GM18511 (cell line): ENCODE measurements at regions not wholly inside any gene's neighbourhood (a gene's known extent, or its start where the extent isn't known, plus 50 kb on each side); places are given as distances from the start of the nearest gene placed in this dataset.

Experiments
- ATAC-seq: cut with Tn5 transposase; IDR thresholded peaks from one replicate; pipeline ENCODE4 v1.9.1; 2021; ENCODE audit warnings: mild to moderate bottlenecking, moderate library complexity; ENCODE audit not compliant: unreplicated experiment

- no peak for ATAC-seq
Measured at GRCh38 chr2:157178874-157179273, 78.6 kb upstream of the GALNT5 start.

GRCh38 chr2:157179324-157180105 is 78.0 kb upstream of the GALNT5 start:
- no peak for ATAC-seq

GRCh38 chr2:157180359-157180758 is 77.1 kb upstream of the GALNT5 start:
- ATAC-seq, result no peak

DNA sequence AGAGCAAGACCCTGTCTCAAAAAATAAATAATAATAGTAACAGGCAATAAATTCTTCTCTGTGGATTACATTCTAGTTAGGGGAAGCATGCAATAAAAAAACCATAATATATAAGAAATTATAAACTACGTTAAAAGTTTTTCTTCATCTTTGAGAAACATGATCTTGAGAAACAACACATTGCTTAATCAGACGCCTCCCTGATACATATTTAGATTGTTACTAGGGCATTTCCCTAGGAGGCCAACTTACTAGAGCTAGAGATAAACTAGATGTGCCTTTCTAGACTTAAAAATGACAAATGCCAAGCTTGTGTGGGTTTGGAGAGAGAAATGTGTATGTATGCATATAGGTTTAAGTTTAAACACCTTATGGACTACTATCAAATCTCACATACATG is 76.3 kb upstream of the GALNT5 start:
- ATAC-seq, result no peak

GRCh38 chr2:157182204-157182709 is 75.2 kb upstream of the GALNT5 start:
- ATAC-seq, result no peak

- ATAC-seq, result no peak
Measured at GRCh38 chr2:157182834-157183396, 74.6 kb upstream of the GALNT5 start.

DNA sequence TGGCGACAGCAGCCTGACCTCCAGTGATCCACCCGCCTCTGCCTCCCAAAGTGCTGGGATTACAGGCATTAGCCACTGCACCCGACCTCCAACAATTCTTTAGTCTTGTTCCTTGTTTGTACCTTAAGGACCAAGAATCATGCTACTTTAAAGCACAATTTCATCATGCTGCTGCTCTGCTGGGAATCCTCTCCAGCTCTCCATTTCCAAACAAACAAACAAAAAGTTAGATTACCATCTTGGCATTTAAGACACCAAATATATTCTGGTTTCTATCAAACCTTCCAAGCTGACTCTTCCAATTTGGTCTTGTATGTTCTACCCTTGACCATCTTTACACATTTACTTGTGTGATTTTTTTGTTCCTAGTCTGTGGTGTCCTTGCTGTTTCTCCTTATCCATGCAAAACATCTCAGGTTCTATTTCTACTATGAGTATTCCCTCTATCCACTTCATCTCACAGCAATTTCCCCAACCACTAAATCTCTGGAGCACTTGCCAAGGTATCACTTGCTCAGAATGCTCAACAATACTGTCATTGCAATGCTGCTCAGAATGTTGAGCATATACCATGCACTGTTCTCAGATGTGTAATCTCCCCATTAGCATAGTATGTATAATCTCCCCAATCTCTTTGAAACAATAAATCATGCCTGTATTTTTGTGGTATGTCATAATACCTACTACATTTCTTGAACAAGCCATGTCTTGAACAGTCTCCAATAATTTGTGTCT is 73.2 kb upstream of the GALNT5 start:
- no peak for ATAC-seq

DNA sequence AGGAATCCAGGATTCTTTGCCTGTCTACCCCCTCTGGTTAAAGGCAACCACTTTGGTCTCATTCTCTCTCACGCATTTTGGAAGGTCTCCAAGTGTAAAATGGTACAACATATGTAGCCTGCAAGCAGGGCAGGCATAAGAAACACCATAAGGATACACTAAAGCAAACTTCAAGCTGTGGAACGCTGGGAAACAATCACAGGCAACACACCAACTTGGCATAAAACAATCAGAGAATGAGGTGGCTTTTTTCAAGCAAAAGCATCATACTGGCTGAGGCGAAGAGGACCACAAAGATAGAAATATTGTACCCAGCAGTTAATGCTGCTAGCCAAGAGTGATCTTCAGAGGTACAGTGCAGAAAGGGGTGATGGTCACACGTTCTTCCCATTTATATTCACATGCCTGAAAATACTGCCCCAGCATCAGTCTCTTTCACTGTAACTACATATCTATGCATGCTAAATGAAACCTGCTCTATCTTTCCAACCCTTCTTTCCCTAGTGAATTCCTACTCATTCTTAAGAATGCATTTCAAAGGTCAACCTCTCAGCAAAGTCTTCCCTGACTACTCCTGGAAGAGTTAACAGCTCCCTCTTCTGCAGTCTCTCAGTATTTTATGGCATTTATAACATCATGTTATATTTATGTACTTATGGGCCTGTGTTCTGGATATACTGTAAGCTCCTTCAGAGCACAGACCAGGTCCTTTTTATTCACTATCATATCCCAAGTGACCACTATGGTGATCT is 71.9 kb upstream of the GALNT5 start:
- no peak for ATAC-seq

GRCh38 chr2:157190151-157190550 is 67.4 kb upstream of the GALNT5 start:
- ATAC-seq, result no peak

DNA sequence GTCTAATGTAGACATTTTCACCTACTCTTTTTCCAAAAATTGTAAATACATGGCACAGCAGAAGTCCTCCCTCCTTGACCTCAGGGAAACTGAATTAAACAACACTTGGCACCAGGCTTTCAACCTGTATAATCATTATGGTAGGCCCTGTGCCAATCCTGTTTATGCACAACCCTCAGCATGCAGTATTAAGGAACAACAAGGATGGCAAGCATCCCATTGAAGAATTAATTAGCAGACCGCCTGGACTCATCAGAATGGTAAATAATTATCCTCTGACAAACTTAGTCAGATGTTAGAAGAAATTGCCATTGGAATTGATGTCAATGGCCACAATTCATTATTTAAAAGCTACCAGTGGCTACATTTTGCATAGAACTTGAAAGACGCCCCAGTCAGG is 66.3 kb upstream of the GALNT5 start:
- ATAC-seq, result no peak

DNA sequence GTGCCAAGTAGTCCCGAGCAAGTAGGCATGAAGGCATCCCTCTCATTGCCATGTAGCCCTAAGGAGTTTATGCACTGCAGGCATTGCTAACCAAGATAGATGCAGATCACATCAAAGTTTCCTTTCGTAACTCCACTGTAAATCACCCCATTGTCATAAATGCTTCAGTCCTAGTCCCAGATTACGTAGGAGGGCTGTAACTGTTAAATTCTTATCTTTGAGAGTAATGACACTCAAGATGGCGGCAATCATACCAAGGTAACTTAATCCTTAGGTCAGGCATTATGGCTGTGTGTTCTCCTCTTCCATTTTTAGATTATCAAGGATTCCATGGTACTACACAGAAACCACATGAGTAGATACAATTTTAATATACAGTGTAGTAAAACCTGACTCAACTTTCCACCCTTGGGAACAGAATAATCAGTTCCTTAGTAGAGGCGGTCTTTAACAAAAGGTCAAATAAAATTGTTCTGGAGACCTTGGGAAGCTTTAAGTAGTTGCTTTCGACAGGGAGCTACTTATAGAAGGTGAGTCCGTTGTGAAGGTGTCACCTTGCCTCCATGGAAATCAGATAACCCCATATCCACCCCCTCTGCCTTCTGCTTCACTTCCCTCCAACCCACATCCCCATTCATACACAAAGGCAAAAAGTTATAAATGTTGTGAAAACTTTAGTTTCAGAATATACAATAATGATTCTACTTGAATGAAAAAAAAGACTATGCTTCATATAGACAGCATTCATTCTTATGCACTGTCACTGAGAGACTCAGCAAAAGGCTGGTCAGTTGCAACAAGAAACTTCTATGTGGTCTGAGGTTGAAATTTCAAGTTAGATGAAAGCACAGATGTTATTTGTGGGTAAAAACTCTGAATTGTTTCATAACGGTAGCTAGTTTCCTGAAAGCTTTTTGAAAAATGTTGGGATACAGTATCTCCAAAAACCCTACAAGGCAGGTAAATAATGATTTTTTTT is 64.8 kb upstream of the GALNT5 start:
- peak; percentile 83 for ATAC-seq

DNA sequence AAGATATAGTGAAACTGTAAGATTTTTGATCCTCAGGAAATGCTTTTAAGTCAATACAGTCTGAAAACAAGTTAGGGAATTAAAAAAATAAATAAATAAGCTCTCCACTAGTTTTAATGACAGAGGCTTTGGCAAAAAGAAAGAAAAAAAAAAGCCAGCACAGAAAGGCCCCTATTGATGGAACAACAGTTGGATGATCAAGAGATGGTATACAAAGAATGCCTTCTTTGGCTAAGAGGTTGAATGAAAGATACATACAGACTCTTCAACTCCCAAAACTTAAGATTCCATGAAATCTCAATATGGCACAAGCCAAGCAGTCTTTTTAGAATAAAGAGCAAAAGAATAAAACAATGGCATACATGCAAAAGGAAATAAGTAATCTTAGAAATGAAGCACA is 64.0 kb upstream of the GALNT5 start:
- ATAC-seq, result peak; percentile 15

DNA sequence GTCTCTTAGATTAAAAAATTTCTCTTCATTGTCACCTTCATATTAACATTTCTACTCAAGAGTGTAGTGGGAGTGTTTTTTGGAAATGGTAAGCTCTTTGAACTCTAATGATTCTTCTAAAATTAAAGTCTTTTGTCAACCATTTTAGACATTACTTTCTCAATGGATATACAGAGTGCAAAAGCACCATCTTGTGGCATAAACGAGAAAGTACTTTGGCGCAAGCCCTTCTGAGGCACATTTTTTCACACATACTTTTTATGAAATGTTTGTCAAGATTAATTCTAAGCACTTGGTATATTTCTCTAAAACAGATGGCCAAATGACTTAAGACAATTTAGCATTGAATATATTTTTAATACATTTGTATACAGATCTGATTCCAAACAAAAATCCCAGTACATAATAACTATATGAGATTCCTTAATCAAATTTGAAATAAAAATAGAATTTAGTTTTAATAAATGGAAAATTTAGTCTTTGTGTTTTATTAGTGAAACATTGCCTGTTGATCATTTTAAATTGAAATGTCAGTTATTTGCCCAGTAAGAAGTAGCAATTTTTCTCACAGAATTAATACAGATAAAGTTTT is 63.3 kb upstream of the GALNT5 start:
- peak; percentile 57 for ATAC-seq

DNA sequence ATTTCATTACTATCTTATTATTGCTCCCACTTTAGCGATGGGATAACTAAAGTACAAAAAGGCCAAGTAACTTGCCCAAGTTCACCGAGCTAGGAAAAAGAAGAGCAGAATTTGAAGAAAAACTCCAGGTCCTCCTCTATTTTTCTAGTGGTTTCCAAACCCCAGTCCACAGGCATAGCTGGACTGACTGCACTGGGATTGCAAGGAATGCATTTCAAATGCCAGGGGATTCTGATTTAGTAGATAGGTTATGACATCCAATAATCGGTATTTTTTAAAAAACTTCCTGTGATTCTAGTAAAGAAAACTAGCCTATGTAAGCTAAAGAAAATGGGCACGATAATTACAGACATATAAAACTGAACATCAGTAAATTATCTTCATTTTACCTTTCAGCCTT is 62.7 kb upstream of the GALNT5 start:
- no peak for ATAC-seq

- ATAC-seq, result no peak
Measured at GRCh38 chr2:157196956-157197355, 60.5 kb upstream of the GALNT5 start.

DNA sequence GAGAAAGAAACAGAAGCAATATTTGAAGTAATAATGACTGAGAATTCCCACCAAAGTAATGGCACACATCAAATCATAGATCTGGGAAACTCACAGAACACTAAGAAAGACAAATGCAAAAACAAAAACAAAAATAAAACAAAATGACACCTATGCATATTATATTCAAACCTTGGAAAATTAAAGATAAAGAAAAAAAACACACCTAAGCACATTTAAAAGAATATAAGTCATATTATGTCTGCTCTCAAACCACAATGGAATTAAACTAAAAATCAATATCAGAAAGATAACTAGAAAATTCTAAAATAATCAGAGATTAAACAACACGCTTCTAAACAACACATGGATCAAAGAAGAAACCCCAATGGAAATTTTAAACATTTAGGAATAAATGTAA is 59.7 kb upstream of the GALNT5 start:
- no peak for ATAC-seq

GRCh38 chr2:157203651-157204050 is 53.9 kb upstream of the GALNT5 start:
- no peak for ATAC-seq

GRCh38 chr2:157204401-157204800 is 53.1 kb upstream of the GALNT5 start:
- no peak for ATAC-seq

DNA sequence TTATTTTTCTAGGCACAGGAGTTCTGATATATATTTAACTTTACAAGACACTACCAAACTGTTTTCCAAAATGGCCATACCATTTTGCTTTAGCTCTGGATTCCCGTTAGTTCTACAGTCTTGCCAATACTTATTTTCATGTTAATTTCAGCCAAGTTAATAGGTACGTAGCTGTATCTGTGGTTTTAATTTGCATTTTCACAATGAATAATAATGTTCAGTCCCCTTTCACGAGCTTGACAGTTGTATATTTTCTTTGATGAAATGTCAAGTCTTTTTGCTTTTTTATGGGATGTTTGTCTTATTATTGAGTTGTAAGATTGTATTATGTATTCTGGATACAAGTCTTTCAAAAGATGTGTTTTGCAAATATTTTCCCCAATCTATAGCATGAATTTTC is 50.6 kb upstream of the GALNT5 start:
- ATAC-seq, result no peak
